Pancreas (tissue), 10 donors: ENCODE measurements at regions not wholly inside any gene's neighbourhood (a gene's known extent, or its start where the extent isn't known, plus 50 kb on each side); places are given as distances from the start of the nearest gene placed in this dataset.

Experiments
- ATAC-seq, 4 donors: fragments of 200-7000 bp; cut with Tn5 transposase; one replicate each; pipeline versions ENCODE4 v1.8.0 to v1.9.1; 2020; ENCODE audit warnings: mild to moderate bottlenecking in 4 of 4, moderate library complexity in 4 of 4
- DNase-seq, 6 donors: peaks; one replicate each; pipeline ENCODE4 v3.0.0-alpha.2; 2020
- FAIRE-seq: peaks from 2 replicates; lab custom pipeline; 2012; peaks lifted over from hg19 to GRCh38; lab: Jason Lieb, UNC
- H3K27ac ChIP-seq, 4 donors: fragments of 200-600 bp; sonication (generic); 1 replicate in 3 of 4; 2 replicates in 1 of 4; pipeline versions ENCODE4 v1.5.0 to v1.8.0; 2020
- H3K27me3 ChIP-seq, 4 donors: fragments of 200-600 bp; one replicate each; pipeline ENCODE4 v1.8.0; 2021
- H3K36me3 ChIP-seq, 3 donors: fragments of 200-600 bp; sonication (generic) in 1 of 3; one replicate each; pipeline versions ENCODE4 v1.5.0 to v1.8.0; 2020 to 2021
- H3K4me1 ChIP-seq, 3 donors: fragments of 200-600 bp; one replicate each; pipeline ENCODE4 v1.8.0; 2021
- H3K4me3 ChIP-seq, 4 donors: fragments of 200-600 bp; sonication (generic) in 2 of 4; one replicate each; pipeline versions ENCODE4 v1.5.0 to v1.8.0; 2020 to 2021
- H3K9me3 ChIP-seq, 4 donors: fragments of 200-600 bp; one replicate each; pipeline ENCODE4 v1.8.0; 2021
- WGBS, 2 donors: extraction: QIAGEN DNeasy Blood & Tissue Kit; methylation state at CpG; one replicate each; pipeline ENCODE4 v1.1.7; 2013; 5-methylcytosine and 5-hydroxymethylcytosine counted together
- intact Hi-C, 3 donors: fragments of 100-400 bp; cut with DNase I; formaldehyde crosslinking; loops; one replicate each; pipeline versions ENCODE4 v1.11.1 to v1.14.2; 2022
- TF ChIP-seq, protein P1 (sequence below), 4 donors: fragments of 200-600 bp; sonication (generic) in 3 of 4; IDR thresholded peaks; one replicate each; pipeline versions ENCODE4 v1.5.0 to v1.8.0; 2021; ENCODE audit warnings: antibody characterized with exemption in 4 of 4
- donor health status: healthy with polysubstance abuse.
- donor health status: DM: no; HTN: no; CAD: no; lungs with moderate emphysema.
- donor health status: DM: no; HTN: no; CAD: no.
- donor health status: control.
- donor health status: control.
- donor health status: Bipolar disorder and iron deficiency.
- donor health status: DM: yes; HTN: yes; CAD: no.
- donor health status: DM: no; HTN: no; CAD: no.
- donor health status: DM: no; HTN: no; CAD: no.
- donor health status: DM: yes; HTN: yes; CAD: no.

DNA sequence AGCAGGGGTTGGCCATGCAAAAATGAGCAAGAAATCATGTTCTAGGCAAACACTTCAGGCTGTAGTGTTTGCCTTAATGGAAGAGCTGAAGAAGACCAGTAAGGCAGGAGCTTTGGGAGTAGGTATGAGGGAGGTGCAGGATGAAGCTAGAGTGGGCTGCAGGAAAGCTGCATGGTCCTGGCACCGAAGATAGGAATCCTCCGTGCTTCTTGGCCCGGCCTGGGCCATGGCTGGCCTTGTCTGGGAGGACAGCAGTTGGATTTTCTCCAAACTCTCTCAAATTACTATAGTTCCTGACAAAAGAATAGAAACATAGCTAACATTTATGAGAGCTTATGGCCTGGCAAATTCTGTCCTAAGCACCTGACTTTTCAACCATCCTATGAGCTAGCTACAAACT is 116.5 kb downstream of the UCHL1 start:
- no peak for DNase-seq
- 44 to 46% methylated on average over 3 of the region's 3 CpGs for WGBS, 2 donors
- no peak overlapping the region for H3K27ac ChIP-seq
- intact Hi-C loops: no loop called here
- H3K36me3 ChIP-seq: no peaks in the 10 kb centered on the region
- TF ChIP-seq, protein P1, sequence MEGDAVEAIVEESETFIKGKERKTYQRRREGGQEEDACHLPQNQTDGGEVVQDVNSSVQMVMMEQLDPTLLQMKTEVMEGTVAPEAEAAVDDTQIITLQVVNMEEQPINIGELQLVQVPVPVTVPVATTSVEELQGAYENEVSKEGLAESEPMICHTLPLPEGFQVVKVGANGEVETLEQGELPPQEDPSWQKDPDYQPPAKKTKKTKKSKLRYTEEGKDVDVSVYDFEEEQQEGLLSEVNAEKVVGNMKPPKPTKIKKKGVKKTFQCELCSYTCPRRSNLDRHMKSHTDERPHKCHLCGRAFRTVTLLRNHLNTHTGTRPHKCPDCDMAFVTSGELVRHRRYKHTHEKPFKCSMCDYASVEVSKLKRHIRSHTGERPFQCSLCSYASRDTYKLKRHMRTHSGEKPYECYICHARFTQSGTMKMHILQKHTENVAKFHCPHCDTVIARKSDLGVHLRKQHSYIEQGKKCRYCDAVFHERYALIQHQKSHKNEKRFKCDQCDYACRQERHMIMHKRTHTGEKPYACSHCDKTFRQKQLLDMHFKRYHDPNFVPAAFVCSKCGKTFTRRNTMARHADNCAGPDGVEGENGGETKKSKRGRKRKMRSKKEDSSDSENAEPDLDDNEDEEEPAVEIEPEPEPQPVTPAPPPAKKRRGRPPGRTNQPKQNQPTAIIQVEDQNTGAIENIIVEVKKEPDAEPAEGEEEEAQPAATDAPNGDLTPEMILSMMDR (IDR thresholded peaks at IDR 0.05): no peak
- no peak for FAIRE-seq
- no peak overlapping the region for H3K4me3 ChIP-seq
- no peaks in the 10 kb centered on the region for H3K9me3 ChIP-seq
- no peak for ATAC-seq
- peaks cover 0 to 6% (median 0%) of the 10 kb centered on the region in 3 donors for H3K4me1 ChIP-seq
- H3K27me3 ChIP-seq: no peaks in the 10 kb centered on the region

DNA sequence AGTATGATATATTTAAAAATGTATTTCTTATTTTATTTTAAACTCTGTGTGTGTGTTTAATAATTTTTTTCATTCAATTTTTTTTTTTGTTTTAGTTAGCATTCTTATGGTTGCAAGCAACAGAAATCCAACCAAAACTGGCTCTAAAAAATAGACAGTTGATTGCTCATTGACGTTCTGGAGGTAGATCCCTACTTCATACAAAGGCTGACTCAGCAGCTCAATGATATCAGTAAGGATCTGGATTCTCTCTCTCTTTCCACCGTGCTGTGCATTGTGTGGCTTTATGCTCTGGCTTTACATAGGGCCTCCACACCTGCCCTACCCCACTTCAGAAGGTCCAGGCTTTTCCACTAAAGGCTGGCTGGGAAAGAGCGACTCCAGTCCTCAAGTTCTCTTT is 117.8 kb downstream of the UCHL1 start:
- 56 to 70% methylated on average over 3 of the region's 3 CpGs for whole genome bisulfite sequencing, 2 donors
- TF ChIP-seq, protein P1 (IDR thresholded peaks at IDR 0.05): no peak
- no peaks in the 10 kb centered on the region for H3K9me3 ChIP-seq
- ATAC-seq (no peak), FAIRE-seq (no peak), DNase-seq (no peak)
- intact Hi-C loops: no loop called here
- H3K4me3 ChIP-seq: no peak overlapping the region
- no peaks in the 10 kb centered on the region for H3K27me3 ChIP-seq
- no peak overlapping the region for H3K27ac ChIP-seq
- no peaks in the 10 kb centered on the region for H3K36me3 ChIP-seq
- peaks cover 0 to 6% (median 0%) of the 10 kb centered on the region in 3 donors for H3K4me1 ChIP-seq

DNA sequence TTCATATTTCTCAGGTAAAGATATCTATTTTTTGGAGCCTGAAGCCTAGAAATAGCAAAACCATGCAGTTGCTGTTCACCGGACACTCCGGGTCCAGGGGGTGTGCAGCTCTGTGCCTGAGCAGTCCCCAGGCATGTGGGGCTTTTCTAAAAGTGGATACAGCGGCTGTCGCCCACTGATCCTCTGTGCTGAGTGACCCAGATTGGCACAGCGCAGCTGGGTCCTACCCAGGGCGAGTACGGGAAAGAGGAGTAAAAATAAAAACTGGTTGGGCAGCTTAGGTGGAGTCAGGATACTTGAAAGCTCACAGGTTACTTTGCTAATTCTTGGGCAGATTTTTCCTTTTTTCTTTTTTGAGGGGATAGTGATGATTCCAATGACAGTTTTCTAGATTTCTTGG is 118.8 kb downstream of the UCHL1 start:
- H3K4me3 ChIP-seq: no peak overlapping the region
- intact Hi-C loops: no loop called here
- FAIRE-seq: no peak
- no peaks in the 10 kb centered on the region for H3K9me3 ChIP-seq
- WGBS, 2 donors: 29 to 43% methylated on average over 7 of the region's 7 CpGs
- H3K4me1 ChIP-seq: peaks cover 0 to 6% (median 0%) of the 10 kb centered on the region in 3 donors
- DNase-seq: no peak
- ATAC-seq: peak in 3 of 4 donors; percentile 56 to 74 (median 67)
- H3K27me3 ChIP-seq: no peaks in the 10 kb centered on the region
- H3K27ac ChIP-seq: no peak overlapping the region
- H3K36me3 ChIP-seq: no peaks in the 10 kb centered on the region
- TF ChIP-seq, protein P1 (IDR thresholded peaks at IDR 0.05): no peak

DNA sequence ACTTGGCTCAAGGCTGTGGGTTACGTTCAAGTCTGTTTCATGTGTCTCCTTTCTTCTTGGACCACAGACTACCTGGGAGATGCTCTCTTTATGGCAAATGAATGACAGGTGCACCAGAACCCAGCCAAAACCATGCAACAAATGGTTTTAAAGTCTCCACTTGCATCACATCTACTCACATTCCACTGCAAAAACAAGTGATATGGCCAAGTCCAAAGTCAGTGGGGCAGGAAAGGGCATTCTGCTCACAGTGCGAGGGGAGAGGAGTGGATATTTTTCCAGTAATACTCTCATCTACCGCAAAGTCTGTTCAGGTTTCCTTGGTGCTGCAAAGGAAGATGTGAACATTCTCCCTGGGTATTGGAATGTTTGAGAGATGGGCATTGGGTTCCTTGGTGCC is 120.5 kb downstream of the UCHL1 start:
- no peak overlapping the region for H3K4me3 ChIP-seq
- no peaks in the 10 kb centered on the region for H3K9me3 ChIP-seq
- DNase-seq (no peak), ATAC-seq (no peak), FAIRE-seq (no peak)
- intact Hi-C loops: no loop called here
- H3K27me3 ChIP-seq: no peaks in the 10 kb centered on the region
- no peak overlapping the region for H3K27ac ChIP-seq
- no peaks in the 10 kb centered on the region for H3K36me3 ChIP-seq
- WGBS, 2 donors: 92 to 93% methylated on average over 3 of the region's 3 CpGs
- TF ChIP-seq, protein P1 (IDR thresholded peaks at IDR 0.05): no peak
- H3K4me1 ChIP-seq: peaks cover 0 to 6% (median 0%) of the 10 kb centered on the region in 3 donors

DNA sequence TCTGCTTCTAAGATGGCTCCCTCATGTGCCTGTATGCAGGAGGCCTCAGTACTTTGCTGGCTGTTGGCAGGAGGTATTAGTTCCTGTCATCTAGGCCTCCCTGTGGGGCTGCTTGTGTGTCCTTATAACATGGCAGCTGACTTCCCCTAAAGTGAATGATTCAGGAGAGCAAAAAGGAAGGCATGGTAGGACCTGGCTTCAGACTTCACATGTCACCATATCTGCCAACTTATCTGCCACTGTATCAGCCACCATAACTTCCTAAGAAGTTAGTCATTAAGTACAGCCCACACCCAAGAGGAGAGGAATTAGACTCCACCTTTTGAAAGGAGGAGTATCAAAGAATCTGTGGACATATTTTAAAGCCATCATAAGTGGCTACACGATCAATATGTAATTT is 122.5 kb downstream of the UCHL1 start:
- Histone ChIP-seq H3K27me3 (no peaks in the 10 kb centered on the region), H3K4me1 (peaks cover 0 to 6% (median 0%) of the 10 kb centered on the region in 3 donors), H3K9me3 (no peaks in the 10 kb centered on the region), H3K36me3 (no peaks in the 10 kb centered on the region), H3K27ac (no peak overlapping the region), H3K4me3 (no peak overlapping the region)
- WGBS, 2 donors: 87 to 88% methylated on average over 1 of the region's 1 CpG
- intact Hi-C loops: no loop called here
- DNase-seq (no peak), FAIRE-seq (no peak), ATAC-seq (no peak)
- TF ChIP-seq, protein P1 (IDR thresholded peaks at IDR 0.05): no peak
